ENCODE measurements at regions not wholly inside any gene's neighbourhood (a gene's known extent, or its start where the extent isn't known, plus 50 kb on each side); places are given as distances from the start of the nearest gene placed in this dataset.
"Not testable (repeated sequence)": the region's sequence is repeated elsewhere in the genome, so short reads cannot be mapped to it uniquely, and the experiment has no call there.

DNA sequence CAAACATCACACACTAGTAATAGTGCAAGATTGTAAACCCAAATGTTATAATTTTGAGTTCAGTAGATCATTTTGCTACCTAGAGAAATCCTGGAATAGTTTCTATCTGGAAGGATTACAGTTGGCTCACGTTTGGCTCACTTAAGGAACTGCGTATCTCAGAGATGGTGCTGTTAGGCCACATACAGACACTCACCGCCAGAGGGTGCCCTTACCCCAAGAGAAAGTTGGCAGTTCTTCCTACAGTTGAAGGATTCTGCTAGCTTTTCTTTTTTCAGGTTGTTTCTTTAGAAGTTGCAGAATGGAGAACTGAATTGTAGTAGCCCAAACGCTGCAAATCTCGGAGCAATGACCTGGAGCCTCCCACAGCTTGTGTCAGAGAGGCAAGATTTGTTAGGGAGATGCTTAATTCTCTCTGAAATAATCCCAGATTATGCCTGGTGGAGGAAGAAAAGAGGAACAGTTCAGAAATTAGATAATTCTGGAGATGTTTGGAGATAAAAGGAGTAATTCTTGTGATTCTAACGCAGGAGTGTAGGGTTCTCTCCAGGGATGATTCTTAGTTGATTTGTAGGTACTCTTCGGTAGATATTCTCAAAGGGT is 87.9 kb upstream of the PAPPA2 start:
- Histone ChIP-seq H3K9me3 (ENCODE audit: control insufficient read depth, insufficient read depth, low read length) (no peaks in the 10 kb centered on the region), H3K27me3 (ENCODE audit: control insufficient read depth, insufficient read depth, low read length) (no peaks in the 10 kb centered on the region), H3K27ac (ENCODE audit: low read depth, low read length) (no peak overlapping the region), H3K4me3 (ENCODE audit: low read depth, low read length) (no peak overlapping the region)
- ChIA-PET POLR2A (no interaction called here), CTCF (interaction anchor here (1.0 to 2.0 kb wide), 3 partner anchors 317 to 1002 kb away, joined by 3 to 7 read pairs (median 7); no protein-coding TSS in a partner anchor)
- DNase-seq (ENCODE audit: low read depth, low spot score), result peak; percentile 23
- TF ChIP-seq, protein P1, sequence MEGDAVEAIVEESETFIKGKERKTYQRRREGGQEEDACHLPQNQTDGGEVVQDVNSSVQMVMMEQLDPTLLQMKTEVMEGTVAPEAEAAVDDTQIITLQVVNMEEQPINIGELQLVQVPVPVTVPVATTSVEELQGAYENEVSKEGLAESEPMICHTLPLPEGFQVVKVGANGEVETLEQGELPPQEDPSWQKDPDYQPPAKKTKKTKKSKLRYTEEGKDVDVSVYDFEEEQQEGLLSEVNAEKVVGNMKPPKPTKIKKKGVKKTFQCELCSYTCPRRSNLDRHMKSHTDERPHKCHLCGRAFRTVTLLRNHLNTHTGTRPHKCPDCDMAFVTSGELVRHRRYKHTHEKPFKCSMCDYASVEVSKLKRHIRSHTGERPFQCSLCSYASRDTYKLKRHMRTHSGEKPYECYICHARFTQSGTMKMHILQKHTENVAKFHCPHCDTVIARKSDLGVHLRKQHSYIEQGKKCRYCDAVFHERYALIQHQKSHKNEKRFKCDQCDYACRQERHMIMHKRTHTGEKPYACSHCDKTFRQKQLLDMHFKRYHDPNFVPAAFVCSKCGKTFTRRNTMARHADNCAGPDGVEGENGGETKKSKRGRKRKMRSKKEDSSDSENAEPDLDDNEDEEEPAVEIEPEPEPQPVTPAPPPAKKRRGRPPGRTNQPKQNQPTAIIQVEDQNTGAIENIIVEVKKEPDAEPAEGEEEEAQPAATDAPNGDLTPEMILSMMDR (IDR thresholded peaks at IDR 0.05; ENCODE audit: low read depth, low read length), result peak; percentile 97

DNA sequence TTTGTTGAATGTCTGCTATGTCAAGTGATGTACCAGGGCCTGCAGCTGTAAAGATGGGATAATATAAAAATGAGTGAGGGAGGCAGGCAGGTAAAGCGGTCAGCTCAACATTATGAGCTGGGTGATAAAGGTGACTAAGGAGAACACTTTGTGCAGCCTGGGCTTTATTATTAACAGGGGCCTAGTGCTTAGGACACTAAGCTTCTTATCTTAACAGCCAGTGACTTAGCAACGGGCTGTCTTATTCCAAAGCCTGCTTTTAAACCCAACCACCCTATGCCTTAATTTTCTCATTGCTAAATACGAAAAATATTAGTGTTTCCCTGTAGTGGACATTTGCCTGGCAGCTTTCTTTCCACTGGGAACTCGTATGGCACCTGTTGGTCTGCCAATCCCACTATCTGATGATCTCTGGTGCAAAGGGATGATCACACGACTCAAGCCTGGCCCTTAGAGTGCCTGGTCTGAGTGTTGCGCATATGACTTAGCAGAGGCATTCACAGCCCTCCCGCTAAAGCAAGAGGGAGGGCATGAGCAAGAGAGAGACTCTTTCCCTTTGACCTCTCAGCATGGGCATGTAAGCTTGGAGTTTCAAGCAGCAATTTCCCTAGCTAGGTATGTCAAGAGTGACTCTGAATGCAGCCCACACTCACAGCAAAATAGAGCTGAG is 98.6 kb upstream of the PAPPA2 start:
- ChIA-PET CTCF (no interaction called here), POLR2A (no interaction called here)
- TF ChIP-seq, protein P1 (IDR thresholded peaks at IDR 0.05; ENCODE audit: low read depth, low read length), result no peak
- Histone ChIP-seq H3K9me3 (ENCODE audit: control insufficient read depth, insufficient read depth, low read length) (no peaks in the 10 kb centered on the region), H3K27ac (ENCODE audit: low read depth, low read length) (no peak overlapping the region), H3K4me3 (ENCODE audit: low read depth, low read length) (no peak overlapping the region), H3K27me3 (ENCODE audit: control insufficient read depth, insufficient read depth, low read length) (no peaks in the 10 kb centered on the region)
- no peak for DNase-seq (ENCODE audit: low read depth, low spot score)

DNA sequence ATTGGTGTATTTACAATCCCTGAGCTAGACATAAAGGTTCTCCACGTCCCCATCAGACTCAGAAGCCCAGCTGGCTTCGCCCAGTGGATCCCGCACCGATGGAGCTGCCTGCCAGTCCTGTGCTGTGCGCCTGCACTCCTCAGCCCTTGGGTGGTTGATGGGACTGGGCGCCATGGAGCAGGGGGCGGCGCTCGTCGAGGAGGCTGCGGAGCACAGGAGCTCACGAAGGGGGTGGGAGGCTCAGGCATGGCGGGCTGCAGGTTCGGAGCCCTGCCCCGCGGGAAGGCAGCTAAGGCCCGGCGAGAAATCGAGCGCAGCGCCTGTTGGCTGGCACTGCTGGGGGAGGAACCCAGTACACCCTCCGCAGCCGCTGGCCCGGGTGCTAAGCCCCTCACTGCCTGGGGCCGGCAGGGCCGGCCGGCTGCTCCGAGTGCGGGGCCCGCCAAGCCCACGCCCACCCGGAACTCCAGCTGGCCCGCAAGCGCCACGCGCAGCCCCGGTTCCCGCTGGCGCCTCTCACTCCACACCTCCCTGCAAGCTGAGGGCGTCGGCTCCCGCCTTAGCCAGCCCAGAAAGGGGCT is 113.8 kb upstream of the PAPPA2 start:
- POLR2A ChIA-PET; DNase-seq (ENCODE audit: low read depth, low spot score): not testable (repeated sequence)

DNA sequence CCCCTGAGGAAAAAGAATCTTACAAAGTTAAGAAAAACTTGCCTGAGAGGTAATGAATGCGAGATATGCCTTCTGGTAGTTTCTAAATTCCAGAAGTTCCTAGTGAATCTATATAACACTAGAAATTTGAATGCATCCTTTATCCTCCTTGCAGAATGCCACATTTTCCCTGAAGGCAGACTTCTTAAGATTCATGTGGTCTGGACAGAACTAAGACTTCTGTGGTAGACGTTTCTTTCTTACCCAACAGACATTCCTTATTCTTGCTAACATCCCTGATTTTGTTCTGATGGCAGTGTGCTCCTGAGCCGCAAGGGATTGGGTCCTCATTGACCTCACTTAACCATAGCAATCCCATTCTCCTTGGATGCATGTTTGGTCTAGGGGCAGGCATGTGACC is 121.3 kb upstream of the PAPPA2 start:
- ChIA-PET CTCF (no interaction called here), POLR2A (no interaction called here)
- peaks cover 7% of the 10 kb centered on the region; the same call in 1 of the 2 replicates for H3K9me3 ChIP-seq (ENCODE audit: control insufficient read depth, insufficient read depth, low read length)
- no peak for DNase-seq (ENCODE audit: low read depth, low spot score)
- H3K4me3 ChIP-seq (ENCODE audit: low read depth, low read length), result no peak overlapping the region
- no peaks in the 10 kb centered on the region for H3K27me3 ChIP-seq (ENCODE audit: control insufficient read depth, insufficient read depth, low read length)
- TF ChIP-seq, protein P1 (IDR thresholded peaks at IDR 0.05; ENCODE audit: low read depth, low read length), result no peak
- H3K27ac ChIP-seq (ENCODE audit: low read depth, low read length), result no peak overlapping the region

More for the DNA sequence above, 113.8 kb upstream of the PAPPA2 start:
- CTCF ChIA-PET; H3K4me3 ChIP-seq (ENCODE audit: low read depth, low read length); H3K27me3 ChIP-seq (ENCODE audit: control insufficient read depth, insufficient read depth, low read length); H3K27ac ChIP-seq (ENCODE audit: low read depth, low read length): not testable (repeated sequence)
- peaks cover 13% of the 10 kb centered on the region for H3K9me3 ChIP-seq (ENCODE audit: control insufficient read depth, insufficient read depth, low read length)

DNA sequence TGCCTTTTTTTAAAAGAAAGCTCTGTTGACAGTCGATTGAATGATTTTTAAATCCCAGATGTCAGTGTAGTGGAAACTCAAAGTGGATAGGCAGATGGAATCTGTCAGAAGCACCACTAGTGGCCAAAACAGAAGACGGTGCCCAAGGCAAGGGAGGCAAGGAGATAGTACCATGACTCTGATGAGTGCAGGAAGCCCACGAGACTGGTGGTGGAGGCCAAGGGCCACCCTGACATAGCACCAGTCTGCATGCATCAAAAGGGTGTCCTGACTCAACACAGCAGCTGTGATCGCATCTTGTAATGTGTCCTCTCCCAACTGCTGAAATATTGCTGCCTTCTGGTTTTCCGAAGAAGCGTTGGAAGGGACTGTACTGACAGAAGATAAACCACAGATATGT is 124.1 kb upstream of the PAPPA2 start:
- no peaks in the 10 kb centered on the region for H3K9me3 ChIP-seq (ENCODE audit: control insufficient read depth, insufficient read depth, low read length)
- ChIA-PET POLR2A (no interaction called here), CTCF (no interaction called here)
- no peaks in the 10 kb centered on the region for H3K27me3 ChIP-seq (ENCODE audit: control insufficient read depth, insufficient read depth, low read length)
- DNase-seq (ENCODE audit: low read depth, low spot score), result no peak
- no peak overlapping the region for H3K4me3 ChIP-seq (ENCODE audit: low read depth, low read length)
- no peak overlapping the region for H3K27ac ChIP-seq (ENCODE audit: low read depth, low read length)
- TF ChIP-seq, protein P1 (IDR thresholded peaks at IDR 0.05; ENCODE audit: low read depth, low read length), result no peak
